ENCODE measurements at regions not wholly inside any gene's neighbourhood (a gene's known extent, or its start where the extent isn't known, plus 50 kb on each side); places are given as distances from the start of the nearest gene placed in this dataset.

DNA sequence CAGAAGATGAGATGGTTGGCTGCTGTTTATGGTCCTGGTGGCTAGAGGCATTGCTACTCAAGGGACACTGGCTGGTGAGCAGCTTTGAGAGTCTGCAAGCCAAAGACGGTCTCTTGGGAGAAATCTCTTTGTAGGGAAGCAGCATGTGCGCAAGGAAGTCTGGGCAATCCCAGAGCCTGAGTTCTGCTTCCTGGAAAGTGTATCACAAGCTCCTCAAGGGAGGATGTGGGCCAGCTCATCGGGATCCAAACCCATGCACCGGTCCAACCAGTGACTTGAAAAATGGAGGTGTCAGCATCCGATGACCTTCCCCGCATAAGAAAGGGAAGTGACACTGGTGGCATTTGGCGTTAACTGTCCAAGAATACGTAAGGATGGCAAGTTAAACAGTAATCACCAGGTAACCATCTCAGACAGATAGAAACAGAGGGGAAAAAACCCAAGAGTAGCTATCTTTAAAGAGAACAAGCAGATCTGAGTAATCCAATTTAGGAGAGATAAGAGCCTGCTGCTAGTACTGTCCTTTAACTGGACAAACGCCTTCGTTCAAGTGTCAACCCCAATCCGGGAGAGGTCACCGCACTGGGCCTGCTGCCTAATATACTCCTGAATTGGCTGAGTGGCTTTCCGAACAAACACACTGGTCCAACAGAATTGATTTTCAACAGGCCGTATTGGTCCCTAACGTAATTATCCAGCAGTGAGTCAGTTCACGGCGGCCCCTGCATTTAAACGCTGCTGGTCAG lies 303.0 kb upstream of the ZFHX3 start:
- no peak for TF ChIP-seq POLR2AphosphoS5 (IDR thresholded peaks at IDR 0.05; ENCODE audit: low read depth, low read length)
- no peak for TF ChIP-seq RAD21 (IDR thresholded peaks at IDR 0.05 in 1 of 2, conservative IDR thresholded peaks at IDR 0.05 in 1 of 2; ENCODE audit: low read depth in 2 of 2, low read length in 2 of 2)
- no peak for TF ChIP-seq POLR2A (IDR thresholded peaks at IDR 0.05; ENCODE audit: control extremely low read depth in 1 of 2, low read depth in 2 of 2, low read length in 2 of 2)

All from H1 (cell line).